OCI-LY1 (cell line): ENCODE measurements at regions not wholly inside any gene's neighbourhood (a gene's known extent, or its start where the extent isn't known, plus 50 kb on each side); places are given as distances from the start of the nearest gene placed in this dataset.

Experiments used
- H2AFZ ChIP-seq: fragments of 200-600 bp; sonication (generic), shearing (Covaris generic); 2 replicates; pipeline ENCODE4 v1.6.0; 2014; ENCODE audit warnings: antibody characterized with exemption, mild to moderate bottlenecking, low read length
- H3F3A ChIP-seq: fragments of 200-600 bp; sonication (generic), shearing (Covaris generic); 2 replicates; pipeline ENCODE4 v1.6.0; 2014; ENCODE audit warnings: mild to moderate bottlenecking, antibody characterized with exemption, low read length, moderate library complexity; ENCODE audit not compliant: insufficient read depth
- H3K27ac ChIP-seq: fragments of 200-600 bp; sonication (generic); 2 replicates; pipeline ENCODE4 v1.5.1; 2014; ENCODE audit warnings: low read length, mixed run types, mild to moderate bottlenecking, low read depth; ENCODE audit not compliant: poor library complexity, severe bottlenecking
- H3K27me3 ChIP-seq: fragments of 200-600 bp; sonication (generic); 2 replicates; pipeline ENCODE4 v1.6.0; 2014; ENCODE audit warnings: antibody characterized with exemption, mild to moderate bottlenecking, low read length, moderate library complexity; ENCODE audit not compliant: insufficient read depth
- H3K36me3 ChIP-seq: fragments of 200-600 bp; sonication (generic); 2 replicates; pipeline ENCODE4 v1.6.1; 2014; ENCODE audit warnings: mild to moderate bottlenecking, antibody characterized with exemption, low read length, moderate library complexity, mixed read lengths; ENCODE audit not compliant: insufficient read depth
- H3K4me1 ChIP-seq: fragments of 200-600 bp; sonication (generic); 2 replicates; pipeline ENCODE4 v1.5.1; 2014; ENCODE audit warnings: mild to moderate bottlenecking, low read length, moderate library complexity; ENCODE audit not compliant: insufficient read depth, severe bottlenecking
- H3K4me2 ChIP-seq: fragments of 200-600 bp; sonication (generic), shearing (Covaris generic); 2 replicates; pipeline ENCODE4 v1.6.1; 2014; ENCODE audit warnings: low read length
- H3K4me3 ChIP-seq: fragments of 200-600 bp; sonication (generic); 2 replicates; pipeline ENCODE4 v1.5.1; 2014; ENCODE audit warnings: low read length, low read depth, mild to moderate bottlenecking, mixed read lengths; ENCODE audit not compliant: poor library complexity, severe bottlenecking
- H3K79me2 ChIP-seq: fragments of 200-600 bp; shearing (Covaris generic); 2 replicates; pipeline ENCODE4 v1.6.1; 2016; ENCODE audit warnings: mixed run types, low read length, mixed read lengths; ENCODE audit not compliant: insufficient read depth
- H3K9ac ChIP-seq: fragments of 200-600 bp; sonication (generic), shearing (Covaris generic); 2 replicates; pipeline ENCODE4 v1.6.1; 2014; ENCODE audit warnings: mild to moderate bottlenecking, low read length, mixed read lengths
- H3K9me2 ChIP-seq: fragments of 200-600 bp; sonication (generic), shearing (Covaris generic); 2 replicates; pipeline ENCODE4 v1.6.1; 2014; ENCODE audit warnings: low read depth, mild to moderate bottlenecking, low read length, mixed read lengths
- H3K9me3 ChIP-seq: fragments of 200-600 bp; shearing (Covaris generic); 2 replicates; pipeline ENCODE4 v1.6.1; 2014; ENCODE audit warnings: low read length, mixed read lengths
- H4K20me1 ChIP-seq: fragments of 200-600 bp; sonication (generic), shearing (Covaris generic); 2 replicates; pipeline ENCODE4 v1.6.0; 2016; ENCODE audit warnings: mild to moderate bottlenecking, low read length; ENCODE audit not compliant: insufficient read depth
- EZH2 ChIP-seq: fragments of 200-600 bp; sonication (generic), shearing (Covaris generic); IDR thresholded peaks from 2 replicates; pipeline ENCODE4 v1.8.0; 2017; ENCODE audit warnings: borderline replicate concordance, mixed run types, mild to moderate bottlenecking, antibody characterized with exemption, low read length, moderate library complexity, mixed read lengths
- TF ChIP-seq, protein P1 (sequence below): fragments of 200-600 bp; sonication (generic), shearing (Covaris generic); IDR thresholded peaks from 2 replicates; pipeline ENCODE4 v1.5.1; 2017; ENCODE audit warnings: mild to moderate bottlenecking, antibody characterized with exemption, low read length, moderate library complexity, mixed read lengths

DNA sequence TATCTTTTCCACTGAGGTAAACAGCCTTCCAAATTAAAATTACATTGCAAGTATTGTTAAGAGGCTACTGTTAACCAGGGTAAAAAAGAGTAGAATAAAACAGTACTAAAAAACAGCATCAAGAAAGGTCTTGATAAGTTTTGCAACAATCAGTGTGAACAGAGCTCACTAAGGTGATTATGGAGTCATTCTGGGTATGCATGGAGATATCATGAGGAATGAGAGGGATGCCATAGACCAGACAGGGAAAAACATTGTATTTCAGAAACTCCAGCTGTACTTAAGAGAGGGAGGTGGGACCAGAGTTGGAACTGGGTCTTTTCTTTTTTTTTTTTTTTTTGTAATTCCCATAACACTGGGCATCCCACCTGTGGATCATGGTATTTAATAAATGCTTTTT, 549.6 kb downstream of the INHBA start:
- no peaks in the 10 kb centered on the region for H3K36me3 ChIP-seq
- H3F3A ChIP-seq = no peaks in the 10 kb centered on the region
- H3K27ac ChIP-seq = no peak overlapping the region
- no peak overlapping the region for H3K9ac ChIP-seq
- H3K4me1 ChIP-seq = no peaks in the 10 kb centered on the region
- no peak for TF ChIP-seq EZH2
- TF ChIP-seq, protein P1, sequence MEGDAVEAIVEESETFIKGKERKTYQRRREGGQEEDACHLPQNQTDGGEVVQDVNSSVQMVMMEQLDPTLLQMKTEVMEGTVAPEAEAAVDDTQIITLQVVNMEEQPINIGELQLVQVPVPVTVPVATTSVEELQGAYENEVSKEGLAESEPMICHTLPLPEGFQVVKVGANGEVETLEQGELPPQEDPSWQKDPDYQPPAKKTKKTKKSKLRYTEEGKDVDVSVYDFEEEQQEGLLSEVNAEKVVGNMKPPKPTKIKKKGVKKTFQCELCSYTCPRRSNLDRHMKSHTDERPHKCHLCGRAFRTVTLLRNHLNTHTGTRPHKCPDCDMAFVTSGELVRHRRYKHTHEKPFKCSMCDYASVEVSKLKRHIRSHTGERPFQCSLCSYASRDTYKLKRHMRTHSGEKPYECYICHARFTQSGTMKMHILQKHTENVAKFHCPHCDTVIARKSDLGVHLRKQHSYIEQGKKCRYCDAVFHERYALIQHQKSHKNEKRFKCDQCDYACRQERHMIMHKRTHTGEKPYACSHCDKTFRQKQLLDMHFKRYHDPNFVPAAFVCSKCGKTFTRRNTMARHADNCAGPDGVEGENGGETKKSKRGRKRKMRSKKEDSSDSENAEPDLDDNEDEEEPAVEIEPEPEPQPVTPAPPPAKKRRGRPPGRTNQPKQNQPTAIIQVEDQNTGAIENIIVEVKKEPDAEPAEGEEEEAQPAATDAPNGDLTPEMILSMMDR = no peak
- no peak overlapping the region for H2AFZ ChIP-seq
- H3K9me3 ChIP-seq = no peaks in the 10 kb centered on the region
- no peaks in the 10 kb centered on the region for H3K27me3 ChIP-seq
- no peaks in the 10 kb centered on the region for H3K9me2 ChIP-seq
- no peaks in the 10 kb centered on the region for H4K20me1 ChIP-seq
- no peaks in the 10 kb centered on the region for H3K79me2 ChIP-seq
- no peak overlapping the region for H3K4me2 ChIP-seq
- H3K4me3 ChIP-seq = no peak overlapping the region

DNA sequence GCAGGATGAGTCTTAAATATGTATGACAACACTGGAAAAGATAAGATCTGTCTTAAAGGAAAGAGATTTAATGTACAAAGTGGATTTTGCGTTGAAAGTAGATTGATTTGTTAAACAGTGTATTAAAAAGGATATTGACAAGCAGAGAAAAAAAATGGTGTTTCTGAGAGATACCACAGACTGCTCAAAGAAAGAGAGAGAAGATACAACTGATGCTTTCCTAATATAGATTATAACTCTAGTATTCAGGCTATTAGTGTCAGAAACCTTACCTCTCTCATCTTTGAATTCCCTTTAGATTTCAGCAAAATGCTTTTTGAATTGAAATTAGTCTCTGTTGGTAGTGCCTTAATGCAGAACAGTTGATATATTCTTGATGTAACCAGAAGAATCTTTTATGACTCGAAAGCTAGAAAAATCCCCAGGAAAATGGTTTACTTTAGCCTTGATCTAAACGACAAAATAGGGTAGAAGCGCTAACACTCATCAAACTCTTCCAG, 550.7 kb downstream of the INHBA start:
- H3K4me1 ChIP-seq = no peaks in the 10 kb centered on the region
- no peaks in the 10 kb centered on the region for H3K27me3 ChIP-seq
- H3K79me2 ChIP-seq = no peaks in the 10 kb centered on the region
- TF ChIP-seq, protein P1 = no peak
- TF ChIP-seq EZH2 = no peak
- H3K4me3 ChIP-seq = no peak overlapping the region
- no peaks in the 10 kb centered on the region for H3K9me3 ChIP-seq
- H3K27ac ChIP-seq = no peak overlapping the region
- no peaks in the 10 kb centered on the region for H3K36me3 ChIP-seq
- H3K9me2 ChIP-seq = no peaks in the 10 kb centered on the region
- H3F3A ChIP-seq = no peaks in the 10 kb centered on the region
- no peak overlapping the region for H3K4me2 ChIP-seq
- no peak overlapping the region for H3K9ac ChIP-seq
- no peak overlapping the region for H2AFZ ChIP-seq
- no peaks in the 10 kb centered on the region for H4K20me1 ChIP-seq

DNA sequence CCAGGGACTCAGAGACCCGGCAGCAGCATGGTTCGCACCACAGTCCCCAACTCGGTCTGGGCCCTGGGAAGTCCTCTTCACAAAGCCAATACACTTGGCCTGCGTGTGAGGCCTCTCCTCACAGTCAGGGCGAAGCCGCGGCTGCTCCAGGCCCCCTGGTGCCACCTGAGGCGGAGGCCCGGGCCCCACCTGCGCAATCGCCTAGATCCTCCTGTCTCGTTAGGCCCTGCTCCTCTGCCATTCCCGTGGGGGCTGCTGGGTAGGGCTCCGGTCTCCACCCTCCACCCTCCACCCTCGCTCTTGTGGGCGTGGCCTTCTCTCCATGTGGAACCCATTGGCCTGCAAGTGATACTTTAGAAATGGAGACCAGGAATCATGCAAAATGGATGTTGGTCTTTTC, 553.3 kb downstream of the INHBA start:
- no peak overlapping the region for H2AFZ ChIP-seq
- H3F3A ChIP-seq = no peaks in the 10 kb centered on the region
- no peaks in the 10 kb centered on the region for H3K9me2 ChIP-seq
- H3K9me3 ChIP-seq = no peaks in the 10 kb centered on the region
- H3K27ac ChIP-seq = no peak overlapping the region
- no peaks in the 10 kb centered on the region for H3K4me1 ChIP-seq
- no peak overlapping the region for H3K4me3 ChIP-seq
- H4K20me1 ChIP-seq = no peaks in the 10 kb centered on the region
- H3K4me2 ChIP-seq = no peak overlapping the region
- no peak overlapping the region for H3K9ac ChIP-seq
- H3K36me3 ChIP-seq = no peaks in the 10 kb centered on the region
- H3K27me3 ChIP-seq = no peaks in the 10 kb centered on the region
- H3K79me2 ChIP-seq = no peaks in the 10 kb centered on the region
- TF ChIP-seq EZH2 = no peak
- TF ChIP-seq, protein P1 = no peak
